ENCODE measurements at regions not wholly inside any gene's neighbourhood (a gene's known extent, or its start where the extent isn't known, plus 50 kb on each side); places are given as distances from the start of the nearest gene placed in this dataset.

DNA sequence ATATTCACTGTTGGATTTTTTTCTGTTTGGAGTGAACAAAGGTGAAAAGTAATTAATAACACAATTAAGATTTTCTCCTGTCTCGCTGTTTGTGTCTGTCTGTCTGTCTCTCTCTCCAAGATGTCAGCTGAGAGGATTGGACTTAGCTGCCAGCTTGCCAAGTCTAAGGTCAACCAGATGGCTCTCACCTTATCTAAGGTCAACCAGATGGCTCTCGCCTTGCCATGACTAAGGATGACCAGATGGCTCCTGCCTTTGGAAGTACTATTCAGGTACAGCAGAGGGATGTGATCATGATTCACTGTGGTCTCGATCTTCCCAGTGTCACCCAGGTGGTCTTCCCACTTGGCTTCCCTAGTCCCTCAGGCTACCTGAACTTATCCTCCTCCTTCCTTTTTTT, 1436.4 kb downstream of the UQCRFS1 start:
- no peak for DNase-seq

GRCh38 chr19:27776020-27776419, 1436.9 kb downstream of the UQCRFS1 start:
- DNase-seq: no peak

DNA sequence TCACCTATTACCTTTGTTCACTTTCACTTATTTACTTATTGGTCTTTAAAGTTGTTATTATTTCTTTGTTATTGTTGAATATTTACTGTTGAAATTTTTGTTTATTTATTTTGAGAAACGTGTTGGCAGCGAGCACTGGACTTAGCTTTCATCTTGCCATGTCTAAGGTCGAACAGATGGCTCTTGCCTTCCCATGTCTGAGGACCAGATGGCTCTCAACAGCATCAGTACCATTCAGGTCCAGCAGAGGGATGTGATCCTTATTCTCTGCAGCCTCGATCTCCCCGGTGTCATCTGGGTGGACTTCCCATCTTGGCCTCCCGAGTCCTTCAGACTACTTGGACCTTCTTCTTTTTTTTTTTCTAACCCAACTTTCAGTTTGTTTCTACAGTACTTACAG, 1437.6 kb downstream of the UQCRFS1 start:
- no peak for DNase-seq

GRCh38 chr19:27774827-27775226, 1438.1 kb downstream of the UQCRFS1 start:
- DNase-seq: peak in 1 of 2 donors; percentile 17

DNA sequence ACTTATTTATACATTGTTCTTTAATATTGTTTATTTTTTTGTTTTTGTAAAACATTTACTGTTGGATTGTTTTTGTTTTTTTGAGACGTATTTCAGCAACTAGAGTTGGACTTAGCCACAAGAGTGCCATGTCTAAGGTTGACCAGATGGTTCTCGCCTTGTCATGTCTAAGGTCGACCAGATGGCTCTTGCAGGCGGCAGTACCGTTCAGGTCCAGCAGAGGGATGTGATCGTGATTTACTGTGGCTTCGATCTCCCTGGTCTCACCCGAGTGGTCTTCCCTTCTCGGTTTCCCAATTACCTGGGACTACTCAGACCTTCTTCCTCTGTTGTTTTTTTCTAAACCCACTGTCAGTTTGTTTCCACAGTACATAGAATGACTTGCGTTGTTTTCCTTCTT, 1438.6 kb downstream of the UQCRFS1 start:
- DNase-seq: no peak

DNA sequence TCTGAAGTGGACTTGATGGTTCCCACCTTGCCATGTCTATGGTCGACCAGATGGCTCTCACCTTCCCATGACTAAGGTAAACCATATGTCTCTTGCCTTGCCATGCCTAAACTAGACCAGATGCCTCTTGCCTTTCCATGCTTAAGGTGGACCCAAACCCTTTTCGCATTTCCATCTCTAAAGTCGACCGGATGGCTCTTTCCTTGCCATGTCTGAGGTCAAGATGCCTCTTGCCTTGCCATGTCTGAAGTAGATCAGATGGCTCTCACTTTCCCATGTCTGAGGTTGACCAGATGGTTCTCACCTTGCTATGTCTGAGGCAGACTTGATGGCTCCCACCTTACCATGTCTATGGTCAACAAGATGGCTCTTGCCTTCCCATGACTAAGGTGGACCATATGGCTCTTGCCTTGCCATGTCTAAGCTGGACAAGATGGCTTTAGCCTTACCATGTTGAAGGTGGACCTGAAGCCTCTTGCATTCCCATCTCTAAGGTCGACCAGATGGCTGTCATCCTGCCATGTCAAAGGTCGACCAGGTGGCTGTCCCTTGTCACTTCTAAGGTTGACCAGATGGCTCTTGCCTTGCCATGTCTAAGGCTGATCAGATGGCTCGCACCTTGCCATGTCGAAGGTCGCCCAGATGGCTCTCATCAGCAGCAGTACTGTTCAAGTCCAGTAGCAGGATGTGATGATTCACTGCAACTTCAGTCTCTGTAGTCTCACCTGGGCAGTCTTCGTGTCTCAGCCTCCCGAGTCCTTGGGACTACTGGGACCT, 1439.4 kb downstream of the UQCRFS1 start:
- DNase-seq: no peak

DNA sequence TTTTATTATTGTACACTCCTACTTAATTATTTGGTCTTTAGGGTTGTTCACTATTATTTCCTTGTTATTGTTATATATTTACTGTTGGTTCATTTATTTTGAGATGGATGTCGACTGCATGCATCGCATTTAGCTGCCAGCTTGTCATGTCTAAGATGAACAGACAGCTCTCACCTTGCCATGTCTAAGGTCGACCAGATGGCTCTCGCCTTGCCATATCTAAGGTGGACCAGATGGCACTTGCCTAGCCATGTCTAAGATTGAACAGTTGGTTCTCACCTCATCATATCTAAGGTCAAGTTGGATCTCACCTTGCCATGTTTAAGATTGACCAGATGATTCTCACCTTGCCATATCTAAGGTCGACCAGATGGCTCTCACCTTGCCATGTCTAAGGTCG, 1440.9 kb downstream of the UQCRFS1 start:
- DNase-seq: no peak

GRCh38 chr19:27770095-27770494, 1442.9 kb downstream of the UQCRFS1 start:
- no peak for DNase-seq

DNA sequence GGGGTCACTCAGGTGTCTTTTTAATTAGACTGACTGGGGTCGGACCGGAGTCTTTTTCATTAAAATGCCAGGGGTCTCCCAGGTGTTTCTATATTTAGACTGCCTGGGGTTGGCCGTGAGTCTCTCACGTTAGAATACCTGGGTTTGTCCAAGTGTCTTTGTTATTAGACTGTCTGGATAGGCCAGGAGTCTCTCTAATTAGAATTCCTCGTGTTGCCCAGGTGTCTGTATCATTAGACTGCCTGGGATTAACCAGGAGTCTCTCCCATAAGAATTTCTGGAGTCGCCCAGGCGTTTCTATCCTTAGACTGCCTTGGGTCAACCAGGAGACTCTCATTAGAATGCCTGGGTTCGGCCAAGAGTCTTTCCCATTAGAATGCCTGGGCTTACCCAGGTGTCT, 1445.7 kb downstream of the UQCRFS1 start:
- no peak for DNase-seq

DNA sequence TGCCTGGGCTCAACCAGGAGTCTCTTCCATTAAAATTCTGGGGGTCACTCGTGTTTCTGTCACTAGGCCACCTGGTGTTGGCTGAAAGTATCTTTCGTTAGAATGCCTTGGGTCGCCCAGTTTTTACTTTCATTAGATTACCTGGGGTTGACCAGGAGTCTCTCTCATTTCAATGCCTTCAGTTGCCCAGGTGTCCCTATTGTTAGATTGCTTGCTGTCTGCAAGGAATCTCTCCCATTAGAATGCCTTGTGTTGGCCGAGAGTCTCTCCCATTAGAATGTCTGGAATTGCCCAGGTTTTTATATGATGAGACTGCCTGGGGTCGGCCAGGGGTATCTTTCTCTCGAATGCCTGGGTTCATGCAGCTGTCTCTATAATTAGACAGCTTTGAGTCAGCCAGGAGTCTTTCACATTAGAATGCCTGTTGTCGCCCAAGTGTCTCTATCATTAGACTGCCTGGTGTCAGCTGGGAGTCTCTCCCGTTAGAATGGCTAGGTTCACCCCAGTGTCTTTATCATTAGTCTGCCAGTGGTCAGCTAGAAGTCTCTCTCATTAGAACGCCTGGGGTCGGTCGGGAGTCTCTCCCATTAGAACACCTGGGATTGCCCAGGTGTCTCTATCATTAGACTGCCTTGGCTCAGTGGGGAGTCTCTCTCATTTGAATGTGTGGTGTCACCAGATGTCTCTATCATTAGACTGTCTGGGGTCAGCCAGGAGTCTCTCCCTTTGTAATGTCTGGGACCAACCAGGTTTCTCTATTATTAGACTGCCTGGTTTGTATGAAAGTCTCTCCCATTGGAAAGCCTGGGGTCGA, 1446.8 kb downstream of the UQCRFS1 start:
- DNase-seq: no peak

- no peak for DNase-seq
Observed at GRCh38 chr19:27765397-27765796, 1447.6 kb downstream of the UQCRFS1 start.

DNA sequence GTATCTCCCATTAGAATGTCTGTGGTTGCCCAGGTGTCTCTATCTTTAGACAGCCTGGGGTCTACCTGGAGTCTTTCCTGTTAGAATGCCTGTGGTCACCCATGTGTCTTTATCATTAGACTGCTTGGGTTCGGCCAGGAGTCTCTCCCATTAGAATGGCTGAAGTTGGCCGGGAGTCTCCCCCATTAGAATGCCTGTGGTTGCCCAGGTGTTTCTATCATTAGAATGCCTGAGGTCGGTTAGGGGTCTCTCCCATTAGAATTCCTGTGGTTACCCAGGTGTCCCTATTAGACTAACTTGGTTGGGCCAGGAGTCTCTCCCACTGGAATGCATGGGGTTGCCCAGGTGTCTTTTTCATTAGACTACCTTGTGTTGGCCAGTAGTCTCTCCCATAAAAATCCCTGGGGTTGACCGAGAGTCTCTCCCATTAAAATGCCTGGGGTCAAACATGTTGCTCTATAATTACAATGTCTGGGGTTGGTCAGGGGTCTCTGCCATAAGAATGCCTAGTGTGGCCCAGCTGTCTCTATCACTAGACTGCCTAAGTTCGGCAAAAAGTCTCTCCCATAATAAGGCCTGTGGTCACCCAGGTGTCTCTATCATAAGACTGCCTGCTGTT, 1448.7 kb downstream of the UQCRFS1 start:
- no peak for DNase-seq

GRCh38 chr19:27762933-27763332, 1450.0 kb downstream of the UQCRFS1 start:
- DNase-seq: no peak

- DNase-seq: no peak
Observed at GRCh38 chr19:27759896-27760295, 1453.1 kb downstream of the UQCRFS1 start.

DNA sequence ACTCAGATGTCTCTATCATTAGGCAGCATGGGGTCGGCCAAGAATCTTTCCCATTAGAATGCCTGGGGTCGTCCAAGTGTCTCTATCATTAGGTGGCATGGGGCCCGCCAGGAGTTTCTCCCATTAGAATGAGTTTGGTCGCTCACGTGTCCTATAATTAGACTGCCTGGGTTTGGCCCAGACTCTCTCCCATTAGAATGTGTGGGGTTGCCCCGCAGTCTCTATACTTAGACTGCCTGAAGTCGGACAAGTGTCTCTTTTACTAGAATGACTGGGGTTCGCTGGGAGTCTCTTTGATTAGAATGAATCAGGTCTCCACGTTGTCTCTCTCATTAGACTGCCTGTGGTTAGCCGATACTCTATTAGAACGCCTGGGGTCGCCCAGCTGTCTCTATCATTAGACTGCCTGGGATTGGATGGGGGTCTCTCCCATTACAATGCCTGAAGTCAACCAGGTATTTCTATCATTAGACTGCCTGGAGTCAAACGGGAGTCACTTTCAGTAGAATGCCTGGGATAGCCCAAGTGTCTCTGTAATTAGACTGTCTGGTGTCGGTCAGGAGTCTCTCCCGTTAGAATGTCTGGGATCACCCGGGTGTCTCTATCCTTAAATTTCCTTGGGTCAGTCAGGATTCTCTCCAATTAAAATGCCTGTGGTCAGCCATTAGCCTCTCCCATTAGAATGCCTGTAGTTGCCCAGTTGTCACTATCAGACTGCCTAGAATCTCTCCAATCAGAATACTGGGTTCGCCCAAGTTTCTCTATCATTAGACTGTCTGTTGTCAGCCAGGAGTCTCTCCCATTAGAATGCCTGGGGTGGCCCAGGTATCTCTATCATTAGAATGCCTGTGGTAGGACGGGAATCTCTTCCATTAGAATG, 1454.1 kb downstream of the UQCRFS1 start:
- no peak for DNase-seq

DNA sequence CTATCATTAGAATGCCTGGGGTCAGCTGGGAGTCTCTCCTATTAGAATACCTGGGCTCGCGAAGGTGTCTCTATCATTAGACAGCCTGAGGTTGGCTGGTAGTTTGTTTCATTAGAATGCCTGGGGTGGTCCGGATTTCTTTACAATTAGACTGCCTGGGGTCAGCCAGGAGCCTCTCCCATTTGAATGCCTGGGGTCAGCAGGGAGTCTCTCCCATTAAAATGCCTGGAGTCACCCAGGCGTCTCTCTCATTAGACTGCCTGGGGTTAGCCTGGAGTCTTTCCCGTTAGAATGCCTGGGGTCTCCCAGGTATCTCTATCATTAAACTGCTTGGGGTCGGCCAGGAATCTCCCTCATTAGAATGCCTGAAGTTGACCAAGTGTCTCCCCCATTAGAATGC, 1458.3 kb downstream of the UQCRFS1 start:
- DNase-seq: no peak

GRCh38 chr19:27753622-27754021, 1459.3 kb downstream of the UQCRFS1 start:
- DNase-seq: no peak

DNA sequence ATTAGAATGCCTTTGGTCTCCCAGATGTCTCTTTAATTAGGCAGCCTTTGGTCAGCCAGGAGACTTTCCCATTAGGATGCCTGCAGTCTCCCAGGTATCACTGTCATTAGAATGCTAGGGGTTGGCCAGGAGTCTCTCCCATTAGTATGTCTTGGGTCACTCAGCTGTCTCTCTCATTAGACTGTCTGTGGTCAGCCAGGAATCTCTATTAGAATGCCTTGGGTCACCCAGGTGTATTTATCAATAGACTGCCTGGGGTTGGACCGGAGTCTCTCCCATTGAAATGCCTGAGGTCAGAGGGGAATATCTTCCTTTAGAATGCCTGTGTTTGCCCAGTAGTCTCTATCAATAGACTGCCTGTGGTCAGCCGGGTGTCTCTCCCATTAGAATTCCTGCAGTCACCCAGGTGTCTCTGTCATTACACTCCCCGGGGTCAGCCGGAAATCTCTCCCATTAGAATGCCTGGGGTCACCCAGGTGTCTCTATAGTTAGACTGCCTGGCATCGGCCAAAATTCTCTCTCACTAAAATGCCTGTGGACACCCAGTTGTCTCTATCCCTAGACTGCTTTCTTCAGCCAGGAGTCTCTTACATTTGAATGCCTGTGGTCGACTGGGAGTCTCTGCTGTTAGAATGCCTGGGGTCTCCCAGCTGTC, 1460.3 kb downstream of the UQCRFS1 start:
- DNase-seq: no peak

GRCh38 chr19:27751044-27751391, 1461.9 kb downstream of the UQCRFS1 start:
- no peak for DNase-seq

- no peak for DNase-seq
Observed at GRCh38 chr19:27750391-27751043, 1462.4 kb downstream of the UQCRFS1 start.

- DNase-seq: no peak
Observed at GRCh38 chr19:27748551-27749152, 1464.3 kb downstream of the UQCRFS1 start.
